HepG2 (cell line): ENCODE measurements at regions not wholly inside any gene's neighbourhood (a gene's known extent, or its start where the extent isn't known, plus 50 kb on each side); places are given as distances from the start of the nearest gene placed in this dataset.

Experiments used
- ASH2L ChIP-seq: fragments of 300-600, 200-600 bp; sonication (generic); IDR thresholded peaks from 2 replicates; pipeline ENCODE4 v1.7.0; 2017; ENCODE audit warnings: low read depth, mild to moderate bottlenecking, moderate library complexity, mixed read lengths, low read length; ENCODE audit not compliant: insufficient read length
- FOSL1 ChIP-seq: sonication (generic); formaldehyde crosslinking; IDR thresholded peaks from 2 replicates; pipeline ENCODE4 v1.9.0; 2021; ENCODE audit warnings: missing genetic modification reagents, borderline replicate concordance
- MAZ ChIP-seq, 2 experiments: sonication (generic) in 1 of 2; formaldehyde crosslinking in 1 of 2; IDR thresholded peaks; 2 replicates each; pipeline versions ENCODE4 v1.5.0 to v1.6.1; 2012 to 2020; ENCODE audit warnings: low read depth in 2 of 2, mild to moderate bottlenecking in 2 of 2, borderline replicate concordance in 1 of 2, improper control_type of control experiment in 1 of 2, low read length in 1 of 2, missing genetic modification reagents in 1 of 2, moderate library complexity in 1 of 2
- SAFB2 ChIP-seq: sonication (generic); formaldehyde crosslinking; IDR thresholded peaks from 2 replicates; pipeline ENCODE4 v1.5.1; 2020; ENCODE audit warnings: missing genetic modification reagents, low read depth, mild to moderate bottlenecking, borderline replicate concordance
- ZNF101 ChIP-seq: sonication (generic); formaldehyde crosslinking; IDR thresholded peaks from 2 replicates; pipeline ENCODE4 v1.4.0; 2020; ENCODE audit warnings: mild to moderate bottlenecking, low read depth, missing genetic modification reagents, borderline replicate concordance
- ZNF556 ChIP-seq: sonication (generic); formaldehyde crosslinking; IDR thresholded peaks from 2 replicates; pipeline ENCODE4 v1.4.0; 2020; ENCODE audit warnings: mild to moderate bottlenecking, missing genetic modification reagents, borderline replicate concordance
- TF ChIP-seq, protein P1 (sequence below): IDR thresholded peaks from 2 replicates; pipeline ENCODE4 v1.6.1; 2012; ENCODE audit warnings: inconsistent platforms

DNA sequence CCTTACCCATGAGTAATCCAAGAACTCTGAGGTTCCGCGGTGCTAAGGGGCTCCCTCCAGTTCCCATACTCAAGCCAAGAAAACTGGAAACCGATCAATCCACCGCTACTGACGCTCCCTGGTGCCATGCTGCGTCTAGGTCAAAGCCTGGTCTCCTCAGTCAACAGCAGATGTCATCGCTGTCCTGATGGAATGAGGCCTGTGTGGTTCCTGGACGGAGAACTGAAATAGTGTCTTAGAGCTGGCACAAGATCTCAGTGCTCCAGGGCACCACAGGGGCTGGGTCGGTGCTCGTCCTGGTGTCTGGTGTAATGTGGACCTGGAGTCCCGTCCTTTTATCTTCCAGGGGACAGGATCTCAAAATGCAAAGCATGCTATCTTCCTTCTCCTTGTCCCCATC, 373.9 kb upstream of the CFAP20DC start:
- no peak for TF ChIP-seq FOSL1 (CRISPR knock-in tag)
- no peak for TF ChIP-seq MAZ (IDR thresholded peaks at IDR 0.05; ENCODE audit: borderline replicate concordance, low read depth, low read length)
- no peak for TF ChIP-seq MAZ (CRISPR knock-in tag; IDR thresholded peaks at IDR 0.05; ENCODE audit: low read depth)
- TF ChIP-seq ZNF101 (CRISPR knock-in tag) = no peak
- TF ChIP-seq ASH2L = no peak
- TF ChIP-seq SAFB2 = no peak
- no peak for TF ChIP-seq ZNF556 (CRISPR knock-in tag)
- TF ChIP-seq, protein P1, sequence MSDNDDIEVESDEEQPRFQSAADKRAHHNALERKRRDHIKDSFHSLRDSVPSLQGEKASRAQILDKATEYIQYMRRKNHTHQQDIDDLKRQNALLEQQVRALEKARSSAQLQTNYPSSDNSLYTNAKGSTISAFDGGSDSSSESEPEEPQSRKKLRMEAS = no peak
